Endothelial cell (in vitro differentiated cells): ENCODE measurements at regions not wholly inside any gene's neighbourhood (a gene's known extent, or its start where the extent isn't known, plus 50 kb on each side); places are given as distances from the start of the nearest gene placed in this dataset.
"Not testable (repeated sequence)": the region's sequence is repeated elsewhere in the genome, so short reads cannot be mapped to it uniquely, and the experiment has no call there.

Experiments
- DNase-seq: peaks from one replicate; pipeline ENCODE4 v3.0.0; 2021; ENCODE audit warnings: low spot score
- H3K27ac Mint-ChIP-seq: one replicate; pipeline ENCODE4 v1.8.0; 2021; ENCODE audit warnings: mixed read lengths, inconsistent platforms; ENCODE audit not compliant: unreplicated experiment
- H3K27me3 Mint-ChIP-seq: one replicate; pipeline ENCODE4 v1.8.0; 2021; ENCODE audit warnings: mild to moderate bottlenecking, moderate library complexity, mixed read lengths, inconsistent platforms; ENCODE audit not compliant: unreplicated experiment
- H3K36me3 Mint-ChIP-seq: one replicate; pipeline ENCODE4 v1.8.0; 2021; ENCODE audit warnings: mild to moderate bottlenecking, low read depth, mixed read lengths, inconsistent platforms; ENCODE audit not compliant: unreplicated experiment
- H3K4me1 Mint-ChIP-seq: one replicate; pipeline ENCODE4 v1.8.0; 2021; ENCODE audit warnings: mild to moderate bottlenecking, mixed read lengths, inconsistent platforms; ENCODE audit not compliant: unreplicated experiment
- H3K4me3 Mint-ChIP-seq: one replicate; pipeline ENCODE4 v1.8.0; 2021; ENCODE audit warnings: mild to moderate bottlenecking, mixed read lengths, inconsistent platforms; ENCODE audit not compliant: unreplicated experiment
- H3K9me3 Mint-ChIP-seq: one replicate; pipeline ENCODE4 v1.8.0; 2021; ENCODE audit warnings: mixed read lengths, inconsistent platforms; ENCODE audit not compliant: unreplicated experiment
- TF ChIP-seq, protein P1 (sequence below): fragments of 200-600 bp; sonication (generic); IDR thresholded peaks from one replicate; pipeline ENCODE4 v1.5.0; 2021; ENCODE audit warnings: antibody characterized with exemption; ENCODE audit not compliant: unreplicated experiment

DNA sequence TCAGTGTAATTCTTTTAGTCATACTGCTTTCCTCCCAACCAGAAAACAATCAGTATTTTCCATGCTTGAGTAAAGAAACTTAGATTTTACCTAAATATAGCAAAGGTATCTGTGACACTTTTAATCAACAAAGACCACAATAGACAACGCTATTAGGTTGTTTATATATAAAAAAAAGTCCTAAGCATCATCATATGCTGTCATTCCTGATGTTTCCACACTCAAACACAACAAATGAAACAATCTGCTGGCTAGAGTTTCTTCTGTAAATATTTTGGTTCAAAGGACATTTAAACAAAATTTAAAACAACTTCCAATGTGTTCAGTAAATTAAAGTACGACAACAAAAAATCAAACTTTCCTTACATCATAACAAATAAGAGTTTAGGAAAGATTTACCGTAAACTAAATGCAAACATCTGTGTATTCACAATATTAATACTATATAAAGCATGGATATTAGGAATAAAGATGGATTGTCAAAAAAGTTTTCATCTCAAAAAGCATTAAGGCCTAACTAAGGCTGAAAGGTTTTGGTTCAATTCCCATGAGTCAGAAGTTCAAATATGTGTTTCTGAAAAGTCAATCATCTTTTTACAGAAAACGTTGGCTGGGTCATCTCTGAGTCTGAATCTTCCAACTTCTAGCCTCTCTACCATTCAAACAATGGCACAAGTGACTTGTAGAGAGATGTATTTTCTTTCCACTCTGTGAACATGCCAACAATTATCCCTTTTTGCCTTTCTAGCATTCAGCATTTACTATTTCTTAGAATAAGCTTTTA is 157.1 kb downstream of the CRPPA start:
- no peaks in the 10 kb centered on the region for H3K27me3 Mint-ChIP-seq
- DNase-seq: no peak
- H3K36me3 Mint-ChIP-seq: no peaks in the 10 kb centered on the region
- no peaks in the 10 kb centered on the region for H3K4me1 Mint-ChIP-seq
- TF ChIP-seq, protein P1, sequence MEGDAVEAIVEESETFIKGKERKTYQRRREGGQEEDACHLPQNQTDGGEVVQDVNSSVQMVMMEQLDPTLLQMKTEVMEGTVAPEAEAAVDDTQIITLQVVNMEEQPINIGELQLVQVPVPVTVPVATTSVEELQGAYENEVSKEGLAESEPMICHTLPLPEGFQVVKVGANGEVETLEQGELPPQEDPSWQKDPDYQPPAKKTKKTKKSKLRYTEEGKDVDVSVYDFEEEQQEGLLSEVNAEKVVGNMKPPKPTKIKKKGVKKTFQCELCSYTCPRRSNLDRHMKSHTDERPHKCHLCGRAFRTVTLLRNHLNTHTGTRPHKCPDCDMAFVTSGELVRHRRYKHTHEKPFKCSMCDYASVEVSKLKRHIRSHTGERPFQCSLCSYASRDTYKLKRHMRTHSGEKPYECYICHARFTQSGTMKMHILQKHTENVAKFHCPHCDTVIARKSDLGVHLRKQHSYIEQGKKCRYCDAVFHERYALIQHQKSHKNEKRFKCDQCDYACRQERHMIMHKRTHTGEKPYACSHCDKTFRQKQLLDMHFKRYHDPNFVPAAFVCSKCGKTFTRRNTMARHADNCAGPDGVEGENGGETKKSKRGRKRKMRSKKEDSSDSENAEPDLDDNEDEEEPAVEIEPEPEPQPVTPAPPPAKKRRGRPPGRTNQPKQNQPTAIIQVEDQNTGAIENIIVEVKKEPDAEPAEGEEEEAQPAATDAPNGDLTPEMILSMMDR: no peak
- H3K9me3 Mint-ChIP-seq: no peaks in the 10 kb centered on the region
- no peak overlapping the region for H3K4me3 Mint-ChIP-seq
- H3K27ac Mint-ChIP-seq: no peak overlapping the region

DNA sequence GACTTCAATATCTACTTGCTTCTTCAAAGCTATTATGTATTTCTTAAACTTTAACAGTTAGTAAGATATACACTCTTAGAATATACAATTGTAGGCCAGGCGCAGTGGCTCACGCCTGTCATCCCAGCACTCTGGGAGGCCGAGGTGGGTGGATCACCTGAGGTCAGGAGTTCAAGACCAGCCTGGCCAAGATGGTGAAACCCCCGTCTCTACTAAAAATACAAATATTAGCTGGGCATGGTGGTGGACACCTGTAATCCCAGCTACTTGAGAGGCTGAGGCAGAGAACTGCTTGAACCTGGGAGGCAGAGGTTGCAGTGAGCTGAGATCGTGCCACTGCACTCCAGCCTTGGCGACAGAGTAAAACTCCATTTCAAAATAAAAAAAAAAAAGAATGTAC is 158.0 kb downstream of the CRPPA start:
- DNase-seq, H3K4me3 Mint-ChIP-seq: not testable (repeated sequence)

DNA sequence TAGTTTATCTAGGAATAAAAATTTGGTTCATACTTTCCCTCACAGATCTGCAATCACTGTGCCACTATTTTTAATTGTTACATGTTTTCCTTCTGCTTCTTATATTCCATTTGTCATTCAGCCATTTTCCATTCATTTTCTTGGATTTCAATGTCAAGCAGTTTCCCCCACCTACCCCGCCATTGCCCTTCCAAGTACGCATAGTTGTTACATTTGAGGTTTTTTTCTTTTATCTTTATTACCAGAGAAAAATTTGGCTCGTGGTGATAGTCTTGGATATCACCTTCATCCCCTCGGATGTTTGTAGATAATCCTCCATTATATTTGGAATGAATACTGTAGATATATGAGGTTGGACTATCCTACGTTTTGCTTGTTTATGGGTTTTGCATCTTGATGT is 159.7 kb downstream of the CRPPA start:
- Mint-ChIP-seq H3K4me3 (no peak overlapping the region), H3K36me3 (no peaks in the 10 kb centered on the region), H3K27me3 (no peaks in the 10 kb centered on the region), H3K4me1 (no peaks in the 10 kb centered on the region), H3K9me3 (no peaks in the 10 kb centered on the region), H3K27ac (no peak overlapping the region)
- no peak for DNase-seq
- TF ChIP-seq, protein P1: no peak

More for the DNA sequence above, 158.0 kb downstream of the CRPPA start:
- not testable (repeated sequence) for H3K27ac Mint-ChIP-seq, H3K4me1 Mint-ChIP-seq, H3K36me3 Mint-ChIP-seq, H3K27me3 Mint-ChIP-seq, H3K9me3 Mint-ChIP-seq

DNA sequence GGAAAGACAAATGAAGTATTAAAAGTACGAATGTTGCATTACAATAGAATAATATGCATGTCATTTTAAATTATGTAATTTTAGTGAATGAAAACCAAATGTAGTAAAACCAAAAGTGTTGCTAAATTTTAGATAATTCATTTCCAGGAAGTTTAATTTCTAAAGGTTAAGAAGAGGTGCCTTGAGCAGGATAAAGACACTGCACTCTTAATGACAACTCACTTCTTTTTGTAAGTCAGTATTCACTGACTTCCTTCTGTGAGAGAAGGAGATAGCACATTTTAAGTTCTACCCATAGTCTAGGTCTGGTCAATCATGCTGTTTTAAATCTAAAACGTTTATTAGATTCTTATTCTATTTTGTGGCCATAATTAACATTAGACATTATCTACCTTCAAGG is 160.2 kb downstream of the CRPPA start:
- TF ChIP-seq, protein P1: no peak

DNA sequence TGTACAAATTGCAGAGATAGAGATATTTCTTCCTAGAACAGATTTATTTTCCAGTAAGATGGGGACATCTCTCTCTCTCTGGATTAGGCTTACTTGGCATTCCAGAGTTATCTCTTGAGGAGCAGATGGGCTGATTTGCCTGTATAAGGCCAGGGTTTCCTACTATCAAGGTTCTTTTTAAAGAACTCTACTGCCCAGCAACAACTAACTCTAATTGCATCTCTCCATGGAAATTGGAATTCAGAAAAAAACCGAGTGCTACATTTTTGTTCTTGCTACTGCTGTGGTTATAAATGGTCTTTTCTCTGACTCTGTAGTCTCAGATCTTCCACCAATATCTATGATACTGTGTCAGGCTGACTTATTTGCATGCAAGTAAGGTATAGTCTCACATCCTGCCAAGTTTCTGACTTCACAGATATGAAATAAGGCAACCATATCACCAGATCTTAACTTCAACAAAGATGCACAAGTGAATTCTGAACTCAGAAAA is 161.1 kb downstream of the CRPPA start:
- Mint-ChIP-seq H3K9me3 (no peaks in the 10 kb centered on the region), H3K36me3 (peaks cover 3% of the 10 kb centered on the region), H3K4me3 (no peak overlapping the region), H3K27ac (no peak overlapping the region), H3K4me1 (no peaks in the 10 kb centered on the region), H3K27me3 (peaks cover 3% of the 10 kb centered on the region)
- DNase-seq: no peak
- TF ChIP-seq, protein P1: no peak

More for the DNA sequence above, 160.2 kb downstream of the CRPPA start:
- DNase-seq: no peak
- Mint-ChIP-seq H3K27me3 (peaks cover 3% of the 10 kb centered on the region), H3K9me3 (no peaks in the 10 kb centered on the region), H3K36me3 (peaks cover under 1% of the 10 kb centered on the region), H3K4me3 (no peak overlapping the region), H3K4me1 (no peaks in the 10 kb centered on the region), H3K27ac (no peak overlapping the region)

DNA sequence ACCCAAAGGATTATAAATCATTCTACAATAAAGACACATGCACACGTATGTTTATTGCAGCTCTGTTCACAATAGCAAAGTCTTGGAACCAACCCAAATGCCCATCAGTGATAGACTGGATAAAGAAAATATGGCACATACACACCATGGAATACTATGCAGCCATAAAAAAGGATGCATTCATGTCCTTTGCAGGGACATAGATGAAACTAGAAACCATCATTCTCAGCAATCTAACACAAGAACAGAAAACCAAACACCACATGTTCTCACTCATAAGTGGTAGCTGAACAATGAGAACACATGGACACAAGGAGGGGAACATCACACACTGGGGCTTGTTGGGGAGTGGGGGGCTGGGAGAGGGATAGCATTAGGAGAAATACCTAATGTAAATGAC is 164.9 kb downstream of the CRPPA start:
- H3K27me3 Mint-ChIP-seq, H3K4me1 Mint-ChIP-seq, H3K9me3 Mint-ChIP-seq, DNase-seq, H3K4me3 Mint-ChIP-seq, H3K27ac Mint-ChIP-seq, H3K36me3 Mint-ChIP-seq: not testable (repeated sequence)

DNA sequence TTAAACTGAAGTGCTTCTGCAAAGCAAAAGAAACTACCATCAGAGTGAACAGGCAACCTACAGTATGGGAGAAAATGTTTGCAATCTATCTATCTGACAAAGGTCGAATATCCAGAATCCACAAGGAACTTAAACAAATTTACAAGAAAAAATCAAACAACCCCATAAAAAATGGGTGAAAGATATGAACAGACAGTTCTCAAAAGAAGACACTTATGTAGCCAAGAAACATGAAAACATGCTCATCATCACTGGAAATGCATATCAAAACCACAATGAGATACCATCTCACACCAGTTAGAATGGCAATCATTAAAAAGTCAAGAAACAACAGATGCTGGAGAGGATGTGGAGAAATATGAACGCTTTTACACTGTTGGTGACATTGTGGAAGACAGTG is 165.4 kb downstream of the CRPPA start:
- H3K4me1 Mint-ChIP-seq, H3K4me3 Mint-ChIP-seq, H3K27me3 Mint-ChIP-seq, DNase-seq, H3K27ac Mint-ChIP-seq, H3K9me3 Mint-ChIP-seq, H3K36me3 Mint-ChIP-seq: not testable (repeated sequence)

DNA sequence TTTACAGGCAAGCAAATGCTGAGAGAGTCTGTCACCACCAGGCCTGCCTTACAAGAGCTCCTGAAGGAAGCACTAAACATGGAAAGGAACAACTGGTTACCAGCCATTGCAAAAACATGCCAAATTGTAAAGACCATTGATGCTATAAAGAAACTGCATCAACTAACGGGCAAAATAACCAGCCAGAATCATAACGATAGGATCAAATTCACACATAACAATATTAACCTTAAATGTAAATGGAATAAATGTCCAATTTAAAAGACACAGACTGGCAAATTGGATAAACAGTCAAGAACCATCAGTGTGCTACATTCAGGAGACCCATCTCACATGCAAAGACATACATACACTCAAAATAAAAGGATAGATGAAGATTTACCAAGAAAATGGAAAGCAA is 170.7 kb downstream of the CRPPA start:
- H3K27me3 Mint-ChIP-seq, H3K4me1 Mint-ChIP-seq, H3K27ac Mint-ChIP-seq, H3K4me3 Mint-ChIP-seq, H3K9me3 Mint-ChIP-seq, DNase-seq, H3K36me3 Mint-ChIP-seq: not testable (repeated sequence)
